ENCODE measurements at regions not wholly inside any gene's neighbourhood (a gene's known extent, or its start where the extent isn't known, plus 50 kb on each side); places are given as distances from the start of the nearest gene placed in this dataset.

DNA sequence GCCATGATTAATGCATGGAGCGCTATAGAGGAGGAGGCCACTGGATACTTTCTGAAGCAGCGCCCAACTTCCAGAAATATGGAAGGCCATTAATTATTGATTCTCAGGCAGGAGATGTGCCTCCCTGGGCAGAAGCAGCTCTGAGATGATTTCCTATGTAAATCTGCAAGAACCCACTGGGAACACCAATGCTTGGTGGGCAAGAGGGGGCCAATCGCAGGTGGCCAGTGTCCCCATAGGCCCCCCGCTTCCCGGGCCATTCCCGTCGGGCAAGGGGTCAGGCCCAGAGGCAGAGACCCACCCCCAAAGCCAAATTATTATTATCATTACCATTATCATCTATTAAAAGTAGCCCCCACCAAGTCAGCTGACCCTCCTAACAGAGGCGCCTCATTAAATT lies 288.0 kb upstream of the TLE3 start:
- Histone ChIP-seq H3K79me1 (ENCODE audit: low read depth, low read length) (no peaks in the 10 kb centered on the region), H4K8ac (ENCODE audit: extremely low read depth, insufficient read depth, low read length) (no peak overlapping the region), H3K23ac (ENCODE audit: insufficient read length) (no peak overlapping the region), H3K9me3 (ENCODE audit: insufficient read depth in 2 of 2, low read depth in 1 of 2, low read length in 1 of 2) (peaks cover 2 to 6% of the 10 kb centered on the region in 2 experiments; a peak in 3 of 4 replicates), H3K36me3 (ENCODE audit: control insufficient read depth in 2 of 4, insufficient read depth in 4 of 4, low read length in 3 of 4) (no peaks in the 10 kb centered on the region), H3K4me3 (ENCODE audit: extremely low read depth in 1 of 4, insufficient read depth in 2 of 4, low read depth in 3 of 4, low read length in 4 of 4) (no peak overlapping the region), H3K9ac (replicated peaks in 1 of 4; ENCODE audit: extremely low read depth in 1 of 4, low read depth in 3 of 4, low read length in 3 of 4) (no peak overlapping the region), H3K56ac (replicated peaks; ENCODE audit: insufficient read length, low read depth, low read length) (no peak overlapping the region), H2BK12ac (ENCODE audit: low read depth, low read length) (no peak overlapping the region), H2BK15ac (ENCODE audit: low read length) (no peak overlapping the region), H3K4me2 (ENCODE audit: insufficient read depth in 1 of 2, low read depth in 2 of 2, low read length in 2 of 2) (no peak overlapping the region), H3K14ac (ENCODE audit: insufficient read length) (no peak overlapping the region), H3K27ac (ENCODE audit: low read depth, low read length) (no peak overlapping the region), H4K5ac (ENCODE audit: insufficient read length, low read depth, low read length) (no peak overlapping the region), H3K27me3 (replicated peaks in 1 of 4; ENCODE audit: control insufficient read depth in 3 of 4, extremely low read depth in 1 of 4, insufficient read depth in 3 of 4, low read length in 3 of 4) (no peaks in the 10 kb centered on the region), H3K79me2 (ENCODE audit: control insufficient read depth in 1 of 2, insufficient read depth in 2 of 2, low read length in 2 of 2) (no peaks in the 10 kb centered on the region; a peak in 1 of 4 replicates), H2AK5ac (ENCODE audit: low read depth, low read length) (no peak overlapping the region), H4K20me1 (replicated peaks in 1 of 2; ENCODE audit: control insufficient read depth in 1 of 2, insufficient read depth in 2 of 2, low read length in 2 of 2) (no peaks in the 10 kb centered on the region), H2BK20ac (ENCODE audit: low read length) (no peak overlapping the region), H2AFZ (ENCODE audit: low read length) (no peak overlapping the region), H3K4ac (replicated peaks; ENCODE audit: insufficient read length, low read depth, low read length) (no peak overlapping the region), H3K18ac (ENCODE audit: extremely low read depth, low read length) (no peak overlapping the region), H4K91ac (replicated peaks; ENCODE audit: insufficient read length, low read length) (no peak overlapping the region), H2BK5ac (ENCODE audit: low read depth, low read length) (no peak overlapping the region), H3K4me1 (replicated peaks in 1 of 4; ENCODE audit: control insufficient read depth in 3 of 4, insufficient read depth in 4 of 4, low read length in 3 of 4) (peaks cover 0 to 7% (median 3%) of the 10 kb centered on the region in 4 experiments; a peak in 5 of 7 replicates), H2BK120ac (replicated peaks; ENCODE audit: low read depth, low read length) (no peak overlapping the region), H3K23me2 (ENCODE audit: low read depth, low read length) (no peaks in the 10 kb centered on the region; the same call in 1 of the 2 replicates)
- TF ChIP-seq ZNF274 (IDR thresholded peaks at IDR 0.05; ENCODE audit: borderline replicate concordance, extremely low read depth, low read length) = no peak
- TF ChIP-seq CBX8 (IDR thresholded peaks at IDR 0.05; ENCODE audit: borderline replicate concordance, low read depth, low read length) = no peak
- TF ChIP-seq NANOG (IDR thresholded peaks at IDR 0.05; ENCODE audit: insufficient read depth, low read depth, low read length, poor library complexity, severe bottlenecking) = no peak
- TF ChIP-seq SUZ12 (IDR thresholded peaks at IDR 0.05; ENCODE audit: low read length) = no peak
- TF ChIP-seq SP4 (IDR thresholded peaks at IDR 0.05; ENCODE audit: low read length) = no peak
- TF ChIP-seq SP2 (IDR thresholded peaks at IDR 0.05; ENCODE audit: low read length) = no peak
- TF ChIP-seq, protein P1, sequence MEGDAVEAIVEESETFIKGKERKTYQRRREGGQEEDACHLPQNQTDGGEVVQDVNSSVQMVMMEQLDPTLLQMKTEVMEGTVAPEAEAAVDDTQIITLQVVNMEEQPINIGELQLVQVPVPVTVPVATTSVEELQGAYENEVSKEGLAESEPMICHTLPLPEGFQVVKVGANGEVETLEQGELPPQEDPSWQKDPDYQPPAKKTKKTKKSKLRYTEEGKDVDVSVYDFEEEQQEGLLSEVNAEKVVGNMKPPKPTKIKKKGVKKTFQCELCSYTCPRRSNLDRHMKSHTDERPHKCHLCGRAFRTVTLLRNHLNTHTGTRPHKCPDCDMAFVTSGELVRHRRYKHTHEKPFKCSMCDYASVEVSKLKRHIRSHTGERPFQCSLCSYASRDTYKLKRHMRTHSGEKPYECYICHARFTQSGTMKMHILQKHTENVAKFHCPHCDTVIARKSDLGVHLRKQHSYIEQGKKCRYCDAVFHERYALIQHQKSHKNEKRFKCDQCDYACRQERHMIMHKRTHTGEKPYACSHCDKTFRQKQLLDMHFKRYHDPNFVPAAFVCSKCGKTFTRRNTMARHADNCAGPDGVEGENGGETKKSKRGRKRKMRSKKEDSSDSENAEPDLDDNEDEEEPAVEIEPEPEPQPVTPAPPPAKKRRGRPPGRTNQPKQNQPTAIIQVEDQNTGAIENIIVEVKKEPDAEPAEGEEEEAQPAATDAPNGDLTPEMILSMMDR (IDR thresholded peaks at IDR 0.05; ENCODE audit: control extremely low read depth in 1 of 3, insufficient read depth in 1 of 3, low read depth in 1 of 3, low read length in 3 of 3) = no peak
- TF ChIP-seq CHD1 (IDR thresholded peaks at IDR 0.05; ENCODE audit: low read depth, low read length) = no peak
- no peak for TF ChIP-seq POU5F1 (IDR thresholded peaks at IDR 0.05; ENCODE audit: low read depth, low read length)
- DNase-seq (ENCODE audit: low read depth in 1 of 2, low spot score in 2 of 2) (no peak), FAIRE-seq (no peak)
- CTCF ChIA-PET (ENCODE audit: partially characterized antibody) = interaction anchor here (0.7 to 1.1 kb wide), 5 partner anchors 15 to 127 kb away, joined by 3 to 4 read pairs (median 3); no protein-coding TSS in a partner anchor
- WGBS, 2 experiments (ENCODE audit: extremely low coverage in 1 of 2, insufficient coverage in 1 of 2, insufficient read length in 1 of 2, insufficient replicate concordance in 2 of 2, low coverage in 1 of 2, low lambda C conversion rate in 2 of 2, missing lambda C conversion rate in 1 of 2) = 92% methylated on average over 7 of the region's 8 CpGs; no CpG with 5 or more reads in 1 of the 2 experiments
- POLR2A ChIA-PET (ENCODE audit: partially characterized antibody) = no interaction called here

All from H1 (cell line).